UCSD-AML1 (cell line): ENCODE measurements at regions not wholly inside any gene's neighbourhood (a gene's known extent, or its start where the extent isn't known, plus 50 kb on each side); places are given as distances from the start of the nearest gene placed in this dataset.
"Not testable (repeated sequence)": the region's sequence is repeated elsewhere in the genome, so short reads cannot be mapped to it uniquely, and the experiment has no call there.

Source experiments
- DNase-seq: peaks from one replicate; lab custom pipeline; 2025; ENCODE audit not compliant: unreplicated experiment; lab: John Stamatoyannopoulos, UW

DNA sequence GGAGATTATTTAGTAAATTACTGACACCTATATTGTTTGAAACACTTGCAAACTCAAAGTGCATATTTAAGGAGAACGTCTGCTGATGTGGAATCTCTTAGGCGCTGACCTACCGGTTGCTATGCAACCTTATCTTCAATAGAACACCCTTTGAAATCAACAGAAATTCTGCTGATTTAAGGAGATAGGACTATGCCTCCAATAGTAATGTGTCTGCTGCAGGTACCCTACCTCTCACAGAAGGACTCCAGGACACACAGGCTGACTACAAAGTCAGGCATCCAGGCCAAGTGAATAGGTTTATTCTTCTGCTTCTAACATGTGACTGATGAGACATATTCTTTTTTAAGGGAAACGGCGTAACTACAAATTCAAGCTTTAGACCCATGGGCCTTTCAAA lies 311.7 kb downstream of the CBLN4 start:
- DNase-seq: no peak

DNA sequence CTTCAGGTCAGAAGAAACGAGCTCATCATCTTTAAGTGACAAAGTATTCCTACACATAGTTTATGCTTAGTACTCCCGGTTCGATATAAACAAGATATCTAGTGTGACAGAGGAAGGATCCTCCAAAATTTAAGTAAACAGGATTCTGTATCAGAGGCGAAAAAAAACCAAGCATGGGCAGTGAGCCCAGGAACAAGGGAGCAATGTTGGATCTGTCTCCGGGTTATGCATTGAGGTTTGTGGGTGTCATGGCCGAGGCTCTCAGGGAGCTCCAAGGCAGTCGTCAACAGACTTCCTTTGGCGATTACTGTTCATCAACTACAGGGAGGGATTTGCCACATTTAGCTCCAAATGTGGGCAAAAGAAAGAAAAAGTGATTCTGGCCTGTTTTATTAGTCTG lies 319.5 kb downstream of the CBLN4 start:
- no peak for DNase-seq

DNA sequence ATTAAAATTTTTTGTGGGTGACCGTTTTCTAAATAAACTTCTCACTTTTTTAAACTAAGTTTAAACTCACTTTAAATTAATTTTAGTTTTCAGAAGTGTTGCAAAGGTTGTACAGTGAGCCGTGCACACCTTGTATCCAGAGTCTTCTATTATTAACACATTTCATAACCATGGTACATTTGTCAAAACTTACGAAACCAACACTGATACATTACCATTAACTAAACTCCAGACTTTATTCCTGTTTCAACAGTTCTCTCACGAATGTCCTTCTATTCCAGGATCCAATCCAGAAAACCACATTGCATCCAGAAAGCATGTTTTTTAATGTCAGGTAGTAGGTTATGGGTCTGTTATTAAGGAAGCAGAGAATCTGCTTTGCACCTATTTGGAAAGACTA lies 319.9 kb downstream of the CBLN4 start:
- DNase-seq: no peak

DNA sequence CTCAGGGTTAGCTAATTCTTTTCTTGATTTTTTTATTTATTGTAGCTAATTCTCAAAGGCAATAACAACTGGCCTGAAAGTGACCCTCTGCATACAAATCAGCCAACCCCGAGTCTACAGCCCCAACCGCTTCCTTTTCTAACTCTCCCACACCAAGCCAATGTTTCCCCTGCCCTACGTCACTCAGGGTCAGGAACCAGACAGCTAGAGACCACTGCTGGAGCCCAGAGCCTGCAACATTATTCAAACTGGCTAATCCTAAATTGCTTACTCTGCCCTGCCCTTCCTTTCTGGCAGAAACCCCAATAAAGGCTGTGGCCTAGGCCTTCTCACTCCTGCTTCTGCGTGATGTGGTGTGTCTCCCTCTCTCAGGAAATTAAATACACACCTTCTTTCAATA lies 320.7 kb downstream of the CBLN4 start:
- DNase-seq: no peak

DNA sequence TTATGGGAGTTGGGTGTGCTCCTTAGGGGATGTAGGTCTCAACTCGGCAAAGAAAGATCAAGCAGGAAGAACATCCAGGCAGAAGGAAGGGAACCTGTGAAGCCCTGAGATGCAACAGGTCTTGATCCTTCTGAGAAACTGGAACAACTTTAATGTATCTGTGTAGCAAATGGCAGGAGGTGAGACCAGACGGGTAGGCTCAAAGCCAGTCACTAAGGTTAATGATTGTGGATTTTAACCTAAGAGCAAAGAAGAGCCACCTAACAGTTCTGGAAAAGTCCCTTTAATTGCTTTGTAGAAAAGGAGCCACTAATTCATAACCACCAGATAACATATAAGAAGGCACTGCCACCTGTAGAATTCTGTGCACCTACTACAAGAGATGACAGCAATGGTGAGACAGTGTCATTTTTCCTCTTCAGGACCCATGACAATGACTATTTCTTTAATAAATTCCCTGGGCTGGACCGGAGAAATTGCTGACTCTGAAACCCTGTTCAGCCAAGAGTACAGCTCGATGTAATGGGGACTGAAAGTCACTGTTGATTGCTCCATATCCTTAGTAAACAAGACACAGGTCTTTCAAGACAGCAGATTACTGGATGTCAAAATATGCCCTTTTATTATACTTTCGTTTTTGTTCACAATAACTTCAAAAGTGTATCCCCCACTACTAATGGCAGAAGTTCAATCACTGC lies 326.2 kb downstream of the CBLN4 start:
- DNase-seq: no peak

DNA sequence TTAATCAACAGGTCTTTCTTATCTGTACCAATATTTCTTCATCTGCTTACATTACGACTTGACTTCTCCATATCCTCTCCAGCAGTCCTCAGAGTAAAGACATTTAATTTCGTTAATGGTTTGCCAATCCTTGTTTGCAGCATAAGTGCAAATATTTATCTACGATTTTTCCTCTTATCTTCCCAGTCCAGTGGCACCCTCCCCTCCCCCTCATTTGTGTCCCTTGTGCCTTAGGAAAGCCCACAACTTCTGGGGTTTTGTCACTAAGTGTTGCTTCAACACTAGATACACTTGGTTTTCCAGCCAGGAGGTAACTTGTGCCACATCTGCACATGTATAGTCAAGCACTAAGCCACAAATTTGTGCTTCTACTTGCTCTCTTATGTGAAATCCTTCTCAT lies 327.2 kb downstream of the CBLN4 start:
- DNase-seq: no peak

DNA sequence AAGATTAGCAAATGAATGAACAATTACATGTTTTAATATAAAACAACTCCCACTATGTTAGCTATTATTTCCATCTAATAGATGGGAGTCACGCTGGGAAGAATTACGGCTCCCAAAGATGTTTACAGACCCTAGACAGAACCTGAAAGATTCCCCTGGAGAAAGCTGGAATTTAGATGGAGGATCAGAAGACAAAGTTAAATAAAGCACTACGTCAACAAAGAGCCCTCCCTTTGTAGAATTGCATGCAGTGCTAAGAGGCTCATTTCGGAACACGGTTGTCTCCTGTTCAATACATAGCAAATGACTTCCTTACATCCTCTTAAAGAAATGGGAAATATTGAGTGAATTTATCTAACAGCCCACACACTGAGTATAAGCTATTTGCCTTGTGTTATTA lies 328.3 kb downstream of the CBLN4 start:
- DNase-seq: no peak

DNA sequence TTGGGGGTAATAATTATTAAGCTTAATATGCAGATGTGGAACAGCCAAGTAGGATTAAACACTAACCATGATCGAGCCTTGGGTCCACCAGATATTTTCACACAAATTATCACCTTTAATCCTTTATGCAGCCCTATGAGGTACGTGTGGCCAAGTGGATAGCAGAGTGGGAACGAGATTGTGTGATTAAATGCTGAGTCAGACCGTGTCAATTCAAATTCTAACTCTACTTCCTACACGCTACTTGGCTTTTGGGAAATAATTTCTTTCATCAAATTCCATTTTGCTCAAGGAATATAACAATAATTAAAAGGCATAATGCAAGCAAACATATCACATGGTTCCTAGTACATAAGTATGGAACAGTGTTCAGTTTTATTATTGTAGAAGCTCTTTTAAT lies 329.2 kb downstream of the CBLN4 start:
- no peak for DNase-seq

DNA sequence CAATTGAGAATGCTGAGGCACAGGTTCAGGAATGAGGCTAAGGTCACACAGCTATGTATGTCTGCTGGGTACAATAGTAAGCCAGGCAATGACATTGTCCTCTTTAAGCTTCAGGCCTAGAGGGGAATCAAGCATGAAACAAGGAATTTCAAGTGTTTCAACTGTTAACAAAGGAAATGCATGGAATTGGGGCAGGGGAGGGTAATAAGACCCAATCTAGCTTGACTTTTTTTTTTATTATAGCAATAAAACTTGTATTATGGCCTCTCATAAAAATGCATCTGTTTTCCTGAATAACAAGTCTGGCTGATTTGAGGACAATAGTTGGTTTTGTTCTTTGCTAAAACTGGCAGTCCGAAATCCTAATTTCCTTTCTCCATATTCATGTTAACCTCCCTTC lies 336.7 kb downstream of the CBLN4 start:
- DNase-seq: no peak

DNA sequence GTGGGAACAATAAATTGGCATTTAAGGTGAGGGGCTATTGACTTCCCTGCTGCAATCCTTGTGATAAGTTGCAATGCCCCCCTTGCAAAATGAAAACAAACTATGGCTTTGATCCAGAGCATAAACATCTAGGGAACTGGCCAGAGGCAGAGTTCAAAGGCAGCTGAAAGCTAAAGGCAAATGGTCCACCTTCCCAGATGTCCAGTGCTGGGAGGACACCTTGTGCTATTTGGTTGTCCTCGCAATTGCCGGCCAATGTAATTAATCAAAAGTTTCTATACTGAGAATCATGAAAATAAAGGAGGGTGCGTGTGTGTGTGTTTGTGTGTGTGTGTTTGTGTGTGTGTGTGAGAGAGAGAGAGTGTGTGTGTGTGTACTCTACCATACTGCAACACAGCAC lies 337.4 kb downstream of the CBLN4 start:
- no peak for DNase-seq

DNA sequence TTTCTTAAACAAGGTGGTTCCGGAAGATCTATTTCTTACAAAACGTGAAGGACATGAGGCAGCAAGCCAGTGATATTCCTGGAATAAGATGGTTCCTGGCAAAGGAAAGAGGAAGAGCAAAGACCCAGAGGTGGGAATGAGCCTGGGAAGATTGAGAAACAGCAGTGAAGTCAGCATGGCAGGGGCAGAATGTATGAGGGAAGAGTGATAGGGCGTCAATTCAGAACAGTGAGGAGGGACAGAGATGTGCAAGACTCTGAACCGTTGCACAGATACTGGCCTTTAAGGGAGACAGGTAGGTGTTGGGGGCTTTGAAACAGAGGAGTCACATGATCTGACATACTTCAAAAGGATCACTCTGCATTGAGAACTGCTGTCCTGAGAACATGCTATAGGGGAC lies 338.3 kb downstream of the CBLN4 start:
- DNase-seq: no peak

DNA sequence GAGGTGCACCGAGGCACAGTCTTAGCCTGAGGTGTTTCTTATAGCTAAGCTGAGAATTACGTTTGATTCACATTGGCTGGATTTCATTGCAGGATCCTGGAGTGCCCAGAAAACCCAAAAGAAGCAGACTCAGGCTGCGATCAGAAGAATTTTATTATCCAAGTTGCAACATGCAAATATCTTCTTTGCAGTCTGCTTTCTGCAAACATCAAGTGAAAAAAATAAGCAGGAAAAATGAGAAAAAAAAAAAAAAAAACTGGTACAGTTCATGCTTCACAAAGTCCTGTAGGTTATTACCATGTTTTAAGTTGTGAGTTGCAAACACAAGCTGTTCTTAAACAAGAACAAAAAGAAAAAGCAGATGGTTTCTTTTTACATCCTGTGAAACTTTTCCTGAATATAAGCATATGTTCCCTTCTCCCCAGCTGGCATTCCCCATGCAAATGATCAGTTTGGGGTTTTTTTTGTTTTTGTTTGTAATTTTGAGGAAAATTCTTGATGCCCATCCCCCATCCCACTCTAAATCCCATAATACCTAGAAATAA lies 349.0 kb downstream of the CBLN4 start:
- DNase-seq: no peak

DNA sequence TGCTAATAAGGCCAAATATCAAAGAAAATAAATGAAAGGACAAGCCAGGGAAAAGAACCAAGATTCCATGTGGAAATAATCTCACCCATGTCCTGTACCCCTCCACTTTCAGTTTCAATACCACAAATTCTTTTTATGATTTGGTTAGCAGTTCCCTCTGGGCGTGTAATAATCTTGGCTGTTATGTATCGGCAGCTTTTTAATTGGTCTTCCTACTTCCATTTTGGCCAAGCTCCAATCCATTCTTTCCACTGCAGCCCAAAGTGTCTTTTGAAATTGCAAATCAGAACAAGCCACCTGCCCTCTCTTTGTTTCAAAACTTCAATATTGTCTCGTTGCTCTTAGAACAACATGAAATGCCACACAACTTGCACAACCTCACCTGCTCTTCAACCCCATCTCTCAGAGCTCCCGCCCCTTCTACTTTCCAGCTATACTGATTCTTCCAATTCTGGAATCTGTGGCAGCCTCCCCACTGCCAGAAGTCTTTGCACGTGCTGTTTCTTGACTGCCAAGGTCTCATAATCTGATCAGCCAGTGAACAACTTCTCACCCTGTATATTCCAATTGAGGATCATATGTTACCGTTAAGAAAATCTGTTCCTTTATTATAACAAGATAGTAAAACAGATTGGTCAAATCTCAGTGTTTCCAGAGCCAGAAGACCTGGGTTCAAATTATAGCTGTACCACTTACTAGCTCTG lies 354.5 kb downstream of the CBLN4 start:
- no peak for DNase-seq

DNA sequence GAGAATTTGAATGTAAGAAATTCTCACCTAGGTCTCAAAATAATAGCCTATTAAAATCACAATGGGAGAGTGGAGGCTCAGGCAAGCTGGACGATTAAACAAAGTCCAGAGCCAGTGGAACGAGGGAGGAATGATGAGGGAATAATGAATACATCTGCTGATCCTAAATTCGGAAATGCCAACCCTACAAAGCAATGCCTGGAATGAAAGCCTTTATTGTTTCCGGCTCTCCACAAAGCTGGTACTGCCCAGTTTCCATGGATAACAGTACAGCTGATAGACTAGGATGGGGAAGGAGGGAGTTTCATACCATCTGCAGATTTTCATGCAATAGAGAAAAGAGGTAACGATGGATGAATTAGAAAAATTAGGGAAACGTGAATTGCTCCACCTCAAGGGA lies 356.1 kb downstream of the CBLN4 start:
- DNase-seq: no peak

DNA sequence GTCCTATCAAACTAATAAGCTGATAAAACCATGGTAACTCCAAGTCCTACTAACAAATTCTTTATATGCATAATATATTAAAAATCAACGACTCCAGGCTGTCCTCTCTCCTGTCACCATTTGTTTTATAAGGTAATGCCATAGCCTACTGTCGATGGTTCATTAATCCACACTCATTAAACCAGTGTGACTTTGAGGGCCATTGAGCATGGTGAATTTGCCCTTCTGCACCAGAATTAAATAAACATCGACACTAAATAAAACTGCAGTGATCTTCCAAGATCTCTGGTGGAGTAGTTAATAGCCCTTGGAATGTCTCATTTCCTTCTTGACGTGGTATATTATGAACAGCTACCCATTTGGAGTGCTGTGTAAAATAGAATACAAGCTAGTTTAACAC lies 358.5 kb downstream of the CBLN4 start:
- DNase-seq: no peak

DNA sequence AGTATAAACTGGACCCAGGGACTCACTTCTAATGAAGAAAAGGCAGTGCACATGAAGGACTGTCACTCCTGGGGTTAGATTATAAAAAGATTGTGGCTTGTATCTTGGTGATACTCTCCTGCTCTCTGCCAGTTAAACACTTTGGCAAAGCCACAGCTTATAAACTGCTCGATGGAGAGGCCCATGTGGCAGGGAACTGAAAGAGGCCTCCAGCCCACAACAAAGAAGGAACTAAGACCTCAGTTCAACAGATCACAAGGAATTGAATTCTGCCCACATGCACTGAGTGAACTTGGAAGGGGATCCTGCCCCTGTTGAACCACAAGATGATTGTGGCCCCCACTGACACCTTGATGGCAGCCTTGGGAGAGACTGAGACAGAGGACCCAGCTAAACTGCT lies 363.8 kb downstream of the CBLN4 start:
- no peak for DNase-seq

DNA sequence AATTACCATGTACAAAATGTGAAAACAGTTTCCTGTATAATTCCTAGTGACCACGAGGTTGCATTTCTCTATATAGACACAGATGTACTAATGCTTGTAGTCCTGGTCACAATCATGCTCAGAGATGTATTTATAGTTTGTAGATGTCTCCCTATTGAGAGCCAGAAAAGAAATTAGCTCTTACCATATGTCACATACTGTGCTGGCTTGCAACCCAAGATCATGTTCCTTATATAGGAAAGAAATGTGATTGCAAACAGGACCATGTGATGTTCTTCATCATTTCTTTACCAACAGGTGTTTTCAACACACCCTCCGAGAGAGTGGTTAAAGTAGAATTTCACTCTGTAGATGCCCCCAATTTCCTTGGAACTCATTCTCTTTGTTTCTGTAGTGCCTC lies 369.4 kb downstream of the CBLN4 start:
- DNase-seq: no peak

DNA sequence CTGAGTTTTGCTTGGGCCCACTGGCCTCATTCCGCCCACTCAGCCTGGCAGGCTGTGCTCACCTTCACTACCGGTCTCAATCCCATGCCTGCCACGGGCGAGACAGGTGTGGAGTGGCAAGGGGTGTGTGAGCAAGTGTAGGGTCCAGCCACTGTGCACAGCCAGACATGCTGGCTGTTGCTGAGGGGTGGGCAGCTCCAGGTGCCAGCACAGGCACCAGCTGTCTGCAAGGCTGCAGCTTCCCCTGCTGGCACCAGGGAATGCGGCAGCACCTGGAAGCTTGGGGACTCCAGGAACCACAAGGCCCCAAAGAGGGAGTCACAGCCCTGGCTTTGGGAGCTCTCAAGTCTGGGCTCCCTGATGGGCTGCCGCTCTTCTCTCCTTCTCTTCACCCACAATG lies 372.7 kb downstream of the CBLN4 start:
- DNase-seq: no peak

DNA sequence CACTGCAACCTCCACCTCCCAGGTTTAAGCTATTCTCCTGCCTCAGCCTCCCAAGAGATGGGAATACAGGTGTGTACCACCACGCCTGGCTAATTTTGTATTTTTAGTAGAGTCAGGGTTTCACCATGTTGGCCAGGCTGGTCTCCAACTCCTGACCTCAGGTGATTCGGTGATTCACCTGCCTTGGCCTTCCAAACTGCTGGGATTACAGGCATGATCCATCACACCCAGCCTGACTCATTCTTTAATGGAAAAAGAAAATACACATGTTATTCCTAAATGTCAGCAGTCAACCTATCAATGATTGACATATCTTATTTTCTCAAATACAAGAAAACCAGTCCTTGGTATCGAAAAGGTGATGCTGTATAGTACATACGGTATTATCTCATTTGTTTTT lies 376.2 kb downstream of the CBLN4 start:
- not testable (repeated sequence) for DNase-seq

DNA sequence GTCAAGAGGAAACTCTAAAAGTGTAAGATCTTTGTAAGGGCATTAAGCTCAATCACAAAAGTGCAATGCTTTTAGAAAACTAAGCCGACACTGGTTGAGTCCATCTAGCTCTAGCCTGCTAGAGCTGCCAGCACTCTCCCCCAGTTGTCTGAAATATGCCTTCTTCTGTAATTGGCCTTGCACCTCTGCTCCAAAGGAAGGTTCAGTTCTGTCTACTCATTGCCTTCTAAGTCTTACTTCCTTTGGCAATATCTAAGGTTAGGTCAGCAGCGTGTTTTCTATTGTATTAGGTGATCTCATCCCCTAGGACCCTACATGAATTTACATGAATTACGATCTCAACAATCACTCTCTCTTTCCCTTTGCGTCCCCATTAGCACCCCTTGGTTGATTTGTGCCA lies 378.6 kb downstream of the CBLN4 start:
- no peak for DNase-seq

DNA sequence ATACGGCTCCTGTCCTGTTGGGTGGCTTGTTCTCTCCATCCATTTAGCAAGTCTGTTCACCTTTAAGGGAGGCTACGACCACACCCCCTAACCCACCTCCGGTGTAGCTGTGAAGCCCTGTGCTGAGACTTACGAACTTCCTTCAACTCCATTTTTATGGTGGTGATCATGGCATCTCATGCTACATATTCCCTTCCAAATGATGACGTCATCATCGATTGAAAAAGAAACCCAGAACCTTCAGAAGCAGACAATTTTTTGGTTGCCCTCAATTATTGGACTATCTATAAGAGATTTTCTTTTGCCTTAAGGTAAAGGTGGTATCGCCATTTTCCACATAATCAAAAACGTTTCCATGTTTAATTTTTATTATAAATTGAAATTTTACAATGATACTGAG lies 389.0 kb downstream of the CBLN4 start:
- DNase-seq: no peak

DNA sequence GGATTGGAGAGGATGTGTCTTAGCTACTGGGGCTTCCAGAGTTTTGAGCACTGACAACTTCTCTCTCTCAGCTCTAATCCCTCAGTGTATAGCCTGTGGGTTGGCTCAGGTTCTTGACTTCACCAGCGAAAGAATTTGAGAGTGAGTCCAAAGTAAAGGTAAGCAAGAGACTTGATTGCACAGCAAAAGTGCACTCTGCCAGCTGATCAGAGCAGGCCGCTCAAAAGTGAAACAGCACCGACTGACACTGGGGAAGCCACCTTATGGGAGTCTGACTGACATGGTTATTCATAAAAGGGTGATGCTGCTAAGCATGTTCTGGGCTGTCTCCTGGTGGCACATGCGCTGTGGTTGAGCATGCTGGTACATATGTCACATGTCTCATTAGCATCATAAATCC lies 389.5 kb downstream of the CBLN4 start:
- DNase-seq: no peak
